Fibroblast of villous mesenchyme (primary cell): ENCODE measurements at regions not wholly inside any gene's neighbourhood (a gene's known extent, or its start where the extent isn't known, plus 50 kb on each side); places are given as distances from the start of the nearest gene placed in this dataset.

Experiments used
- DNase-seq: peaks from one replicate; pipeline ENCODE4 v3.0.0-alpha.2; 2010; ENCODE audit warnings: low read depth
- H3K4me3 ChIP-seq: 2 replicates; pipeline ENCODE4 v1.5.1; 2011; ENCODE audit warnings: low read depth, mild to moderate bottlenecking, low read length
- CTCF ChIP-seq: IDR thresholded peaks from 2 replicates; pipeline ENCODE4 v1.5.1; 2012; ENCODE audit warnings: low read depth, mild to moderate bottlenecking, low read length; ENCODE audit not compliant: insufficient read depth

GRCh38 chr2:7428454-7429204 lies 511.4 kb downstream of the RNF144A start:
- no peak overlapping the region for H3K4me3 ChIP-seq
- DNase-seq = no peak
- no peak for TF ChIP-seq CTCF

DNA sequence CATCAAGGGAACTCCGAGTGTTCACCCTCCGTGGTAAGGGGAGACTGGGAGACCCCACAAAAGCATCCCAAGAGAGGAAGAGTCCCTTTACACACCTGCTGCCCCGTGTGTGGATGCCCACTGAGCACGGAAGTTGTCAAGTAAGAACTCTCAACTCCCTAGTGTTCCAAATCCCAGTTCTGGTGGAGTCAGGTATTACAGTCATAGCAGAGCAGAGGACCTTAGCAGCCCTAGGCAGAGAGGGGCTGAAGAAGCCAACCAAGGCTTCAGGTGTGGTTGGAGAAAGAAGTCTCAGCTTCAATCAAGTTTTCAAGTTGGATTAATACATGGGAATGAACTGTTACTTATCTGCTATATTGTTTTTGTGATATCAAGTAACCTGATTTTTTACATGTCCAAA lies 512.5 kb downstream of the RNF144A start:
- no peak overlapping the region for H3K4me3 ChIP-seq
- DNase-seq = no peak
- TF ChIP-seq CTCF = no peak

- no peak for DNase-seq
- H3K4me3 ChIP-seq = no peak overlapping the region
Measured at GRCh38 chr2:7430421-7430868, 513.2 kb downstream of the RNF144A start.

DNA sequence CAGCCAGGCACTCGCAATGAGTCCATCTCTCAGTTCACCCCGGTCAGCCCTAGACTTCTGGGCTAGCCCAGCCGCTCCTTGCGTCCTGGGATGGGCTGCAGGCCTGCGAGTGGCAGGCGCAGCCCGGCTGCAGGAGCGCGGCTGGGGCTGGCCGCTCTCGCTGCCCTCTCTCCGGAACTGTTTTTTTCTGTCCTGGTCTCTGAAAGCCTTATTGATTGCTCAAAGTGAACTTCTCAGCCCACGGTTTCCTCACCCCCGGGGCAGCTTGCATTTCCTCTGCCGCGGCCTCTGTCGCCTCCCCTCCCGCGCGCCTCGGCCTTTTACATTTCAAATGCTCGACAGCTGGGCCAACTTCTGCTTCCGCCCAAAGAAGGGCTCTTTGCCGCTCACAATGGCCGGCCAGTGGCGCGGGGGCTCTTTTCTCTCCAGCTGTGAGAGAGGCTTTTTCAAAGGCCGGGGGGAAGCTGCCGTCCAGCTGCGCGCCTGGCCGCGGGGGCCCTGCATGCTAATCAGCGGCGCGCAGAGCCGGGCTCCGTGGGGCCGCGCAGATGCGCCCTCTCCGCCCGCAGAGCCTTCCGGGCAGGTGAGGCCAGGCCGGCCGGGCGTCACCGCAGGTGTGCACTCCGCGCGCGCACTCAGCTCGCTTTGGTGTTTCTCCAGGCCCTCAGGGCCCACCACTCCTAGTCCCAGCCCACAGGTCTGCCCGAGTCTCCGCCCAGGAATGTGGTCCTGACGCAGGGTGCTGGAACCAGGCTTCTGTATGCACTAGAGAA lies 513.8 kb downstream of the RNF144A start:
- TF ChIP-seq CTCF = no peak
- H3K4me3 ChIP-seq = no peak overlapping the region
- DNase-seq = no peak

More at GRCh38 chr2:7430421-7430868, 513.2 kb downstream of the RNF144A start:
- TF ChIP-seq CTCF = no peak

- no peak overlapping the region for H3K4me3 ChIP-seq
- no peak for TF ChIP-seq CTCF
- no peak for DNase-seq
Measured at GRCh38 chr2:7432436-7432835, 515.2 kb downstream of the RNF144A start.

DNA sequence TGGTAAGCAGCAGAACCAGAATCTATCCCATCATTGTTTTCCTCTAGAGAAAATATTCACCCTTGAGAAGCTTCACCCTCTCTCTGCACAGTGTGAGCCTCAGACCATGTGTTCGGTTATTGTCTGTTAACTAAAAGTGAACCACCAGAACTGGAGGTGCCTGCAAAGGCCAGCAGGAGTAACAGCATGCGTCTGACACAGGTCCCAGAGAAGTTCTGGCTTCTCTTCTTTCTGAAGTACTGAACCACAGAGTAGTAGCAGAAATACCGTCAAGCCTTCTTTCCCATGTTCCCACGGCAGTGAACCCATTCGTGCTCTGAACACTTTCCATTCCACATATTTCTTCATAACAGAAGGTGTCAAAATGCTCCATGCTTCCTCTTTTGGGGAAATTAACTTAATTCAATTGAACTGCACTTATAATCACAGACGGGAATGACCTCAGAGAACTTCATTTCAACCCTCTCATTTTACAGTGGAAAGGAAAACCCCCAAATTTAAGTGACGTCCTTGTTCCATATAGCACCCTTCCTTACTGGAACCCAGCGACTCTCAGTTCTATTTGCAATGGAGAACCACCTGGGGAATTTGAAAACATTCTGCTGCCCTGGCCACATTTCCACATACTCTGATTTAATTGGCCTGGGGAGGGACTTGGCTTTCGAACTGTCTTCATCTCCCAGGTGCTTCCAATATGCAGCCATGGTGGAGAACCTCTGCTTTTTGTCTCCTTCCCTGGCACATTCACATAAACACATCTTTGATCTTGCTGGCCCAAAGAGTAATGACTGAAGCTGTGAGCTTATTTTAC lies 519.1 kb downstream of the RNF144A start:
- no peak overlapping the region for H3K4me3 ChIP-seq
- no peak for DNase-seq
- TF ChIP-seq CTCF = no peak
